Transverse colon (tissue), 4 donors: ENCODE measurements at regions not wholly inside any gene's neighbourhood (a gene's known extent, or its start where the extent isn't known, plus 50 kb on each side); places are given as distances from the start of the nearest gene placed in this dataset.

Source experiments
- DNase-seq: peaks from one replicate; pipeline ENCODE4 v3.0.0-alpha.2; 2019
- H3K27ac ChIP-seq, 4 donors: fragments of 200-600 bp; sonication (generic); 2 replicates each; pipeline ENCODE4 v1.5.1; 2016 to 2018; ENCODE audit warnings: inconsistent platforms in 4 of 4
- H3K27me3 ChIP-seq: fragments of 200-600 bp; sonication (generic); 2 replicates; pipeline ENCODE4 v1.5.1; 2017; ENCODE audit warnings: inconsistent platforms
- H3K36me3 ChIP-seq, 4 donors: fragments of 200-600 bp; sonication (generic); 2 replicates each; pipeline ENCODE4 v1.5.1; 2017 to 2019; ENCODE audit warnings: inconsistent platforms in 4 of 4
- H3K4me1 ChIP-seq, 4 donors: fragments of 200-600 bp; sonication (generic); 2 replicates each; pipeline ENCODE4 v1.5.1; 2017 to 2020; ENCODE audit warnings: inconsistent platforms in 4 of 4
- H3K4me3 ChIP-seq, 4 donors: fragments of 200-600 bp; sonication (generic); 1 replicate in 1 of 4; 2 replicates in 3 of 4; pipeline versions ENCODE4 v1.5.1 to v1.6.1; 2017 to 2019; ENCODE audit warnings: inconsistent platforms in 4 of 4
- H3K9me3 ChIP-seq, 2 donors: fragments of 200-600 bp; sonication (generic); 2 replicates each; pipeline ENCODE4 v1.5.1; 2017 to 2019; ENCODE audit warnings: inconsistent platforms in 2 of 2
- CTCF ChIP-seq, 5 experiments: fragments of 200-600 bp in 3 of 5; fragments of 450-650 bp in 2 of 5; sonication (generic) in 3 of 5; IDR thresholded peaks; 1 replicate in 2 of 5; 2 replicates in 3 of 5; pipeline ENCODE4 v1.5.1; 2016 to 2017; ENCODE audit warnings: antibody characterized with exemption in 5 of 5, inconsistent platforms in 3 of 5, mild to moderate bottlenecking in 2 of 5, moderate library complexity in 1 of 5
- EP300 ChIP-seq: sonication (generic); formaldehyde crosslinking; IDR thresholded peaks from one replicate; pipeline ENCODE4 v1.6.1; 2017; ENCODE audit warnings: antibody characterized with exemption, low read depth
- POLR2A ChIP-seq: fragments of 450-650 bp; IDR thresholded peaks from one replicate; pipeline ENCODE4 v1.6.1; 2016; ENCODE audit warnings: antibody characterized with exemption, mild to moderate bottlenecking, moderate library complexity
- POLR2AphosphoS5 ChIP-seq, 3 donors: sonication (generic); formaldehyde crosslinking; IDR thresholded peaks; one replicate each; pipeline ENCODE4 v1.6.1; 2016; ENCODE audit warnings: antibody characterized with exemption in 3 of 3
- WGBS, 2 donors: methylation state at CpG; one replicate each; pipeline ENCODE4 v1.1.5; 2018; ENCODE audit warnings: low coverage in 1 of 2; 5-methylcytosine and 5-hydroxymethylcytosine counted together
- in situ Hi-C, 4 donors: fragments of 200-750 bp; cut with MboI; loops; one replicate each; pipeline versions ENCODE4 v1.15.0 to v1.15.1; 2017; ENCODE audit warnings: low sequenced_read_pairs in 3 of 4, low pct_ligation_motif_present in 1 of 4, low pct_unique_long_range_greater_than_20kb in 1 of 4
- intact Hi-C: fragments of 100-400 bp; cut with DNase I; formaldehyde crosslinking; loops from one replicate; pipeline ENCODE4 v1.15.1; 2023; ENCODE audit warnings: low total_unique reads

- Histone ChIP-seq H3K27ac (peak overlapping the region in 1 of 4 donors; percentile 5), H3K9me3 (no peaks in the 10 kb centered on the region), H3K36me3 (no peaks in the 10 kb centered on the region), H3K27me3 (no peaks in the 10 kb centered on the region), H3K4me1 (no peaks in the 10 kb centered on the region), H3K4me3 (no peak overlapping the region)
- WGBS, 2 donors, result 35 to 53% methylated on average over 6 of the region's 6 CpGs
- intact Hi-C loops (no loop called here), in situ Hi-C loops (no loop called here)
- no peak for TF ChIP-seq CTCF (IDR thresholded peaks at IDR 0.05)
- TF ChIP-seq POLR2AphosphoS5 (IDR thresholded peaks at IDR 0.05), result no peak
- no peak for TF ChIP-seq EP300
- TF ChIP-seq POLR2A, result no peak
- no peak for DNase-seq
Measured at GRCh38 chr1:239778208-239778813, 313.4 kb upstream of the FMN2 start.

- no peak for DNase-seq
- Histone ChIP-seq H3K27me3 (no peaks in the 10 kb centered on the region), H3K4me1 (no peaks in the 10 kb centered on the region), H3K27ac (no peak overlapping the region), H3K9me3 (no peaks in the 10 kb centered on the region), H3K4me3 (no peak overlapping the region), H3K36me3 (no peaks in the 10 kb centered on the region)
- WGBS, 2 donors, result 93 to 97% methylated on average over 2 of the region's 2 CpGs
- intact Hi-C loops, result no loop called here
- TF ChIP-seq POLR2A (no peak), POLR2AphosphoS5 (IDR thresholded peaks at IDR 0.05) (no peak), CTCF (IDR thresholded peaks at IDR 0.05) (no peak), EP300 (no peak)
- in situ Hi-C loops, result no loop called here
Measured at GRCh38 chr1:239779962-239780361, 311.7 kb upstream of the FMN2 start.

- H3K36me3 ChIP-seq, result no peaks in the 10 kb centered on the region
- WGBS, 2 donors, result 71 to 77% methylated on average over 1 to 3 of the region's 3 CpGs
- H3K27ac ChIP-seq, result no peak overlapping the region
- no peak for TF ChIP-seq EP300
- TF ChIP-seq POLR2AphosphoS5 (IDR thresholded peaks at IDR 0.05), result no peak
- no peak for TF ChIP-seq POLR2A
- TF ChIP-seq CTCF (IDR thresholded peaks at IDR 0.05), result no peak
- no peak overlapping the region for H3K4me3 ChIP-seq
- intact Hi-C loops, result no loop called here
- H3K9me3 ChIP-seq, result no peaks in the 10 kb centered on the region
- DNase-seq, result no peak
- no peaks in the 10 kb centered on the region for H3K4me1 ChIP-seq
- in situ Hi-C loops, result no loop called here
- H3K27me3 ChIP-seq, result no peaks in the 10 kb centered on the region
Measured at GRCh38 chr1:239784896-239785295, 306.8 kb upstream of the FMN2 start.

GRCh38 chr1:239785576-239785975 lies 306.1 kb upstream of the FMN2 start:
- Histone ChIP-seq H3K9me3 (no peaks in the 10 kb centered on the region), H3K27ac (no peak overlapping the region), H3K27me3 (no peaks in the 10 kb centered on the region), H3K4me3 (no peak overlapping the region), H3K4me1 (no peaks in the 10 kb centered on the region), H3K36me3 (no peaks in the 10 kb centered on the region)
- WGBS, 2 donors, result 65 to 75% methylated on average over 1 of the region's 1 CpG
- intact Hi-C loops (no loop called here), in situ Hi-C loops (no loop called here)
- DNase-seq, result no peak
- TF ChIP-seq POLR2A, result no peak

- in situ Hi-C loops, result no loop called here
- no peaks in the 10 kb centered on the region for H3K9me3 ChIP-seq
- H3K4me1 ChIP-seq, result no peaks in the 10 kb centered on the region
- no peak overlapping the region for H3K4me3 ChIP-seq
- H3K27me3 ChIP-seq, result no peaks in the 10 kb centered on the region
- no peak overlapping the region for H3K27ac ChIP-seq
- TF ChIP-seq CTCF (IDR thresholded peaks at IDR 0.05) (no peak), POLR2AphosphoS5 (IDR thresholded peaks at IDR 0.05) (no peak), EP300 (no peak), POLR2A (no peak)
- WGBS, 2 donors, result 79 to 88% methylated on average over 3 to 10 of the region's 10 CpGs
- intact Hi-C loops, result no loop called here
- DNase-seq, result no peak
- no peaks in the 10 kb centered on the region for H3K36me3 ChIP-seq
Measured at GRCh38 chr1:239786464-239786863, 305.2 kb upstream of the FMN2 start.
